Panc1 (cell line): ENCODE measurements at regions not wholly inside any gene's neighbourhood (a gene's known extent, or its start where the extent isn't known, plus 50 kb on each side); places are given as distances from the start of the nearest gene placed in this dataset.

Source experiments
- ATAC-seq: fragments of 200-7000 bp; cut with Tn5 transposase; 2 replicates; pipeline ENCODE4 v1.9.1; 2020; ENCODE audit warnings: mild to moderate bottlenecking, moderate library complexity
- BruUV-seq: library from RNA; stranded (reverse); fragments of 400-500 nt; replicated peaks from 2 replicates; lab custom pipeline; 2021; lab: Mats Ljungman, UMichigan
- CTCF ChIA-PET: fragments of 300-600 bp; sonication (Branson Sonifier 250); formaldehyde crosslinking; loops from one replicate; lab custom pipeline; 2022; ENCODE audit warnings: antibody characterized with exemption; lab: Charles Lee
- POLR2A ChIA-PET: fragments of 300-600 bp; sonication (Branson Sonifier 250); formaldehyde crosslinking; loops from one replicate; lab custom pipeline; 2022; ENCODE audit warnings: antibody characterized with exemption; lab: Charles Lee
- DNase-seq: peaks from one replicate; pipeline ENCODE4 v3.0.0-alpha.2; 2010; ENCODE audit warnings: low read depth, low spot score
- H3K27ac ChIP-seq: 2 replicates; pipeline ENCODE4 v1.5.1; 2011; ENCODE audit warnings: mild to moderate bottlenecking, low read length, inconsistent platforms
- H3K27me3 ChIP-seq: fragments of 200-500 bp; sonication (Bioruptor generic); 2 replicates; pipeline ENCODE4 v1.6.0; 2014; ENCODE audit warnings: low read length, inconsistent platforms; ENCODE audit not compliant: control insufficient read depth, insufficient read depth
- H3K36me3 ChIP-seq: fragments of 200-500 bp; sonication (Bioruptor generic); 2 replicates; pipeline ENCODE4 v1.5.1; 2014; ENCODE audit warnings: inconsistent platforms, mild to moderate bottlenecking, low read length, moderate library complexity; ENCODE audit not compliant: control insufficient read depth, insufficient read depth
- H3K4me1 ChIP-seq: 2 replicates; pipeline ENCODE4 v1.5.1; 2011; ENCODE audit warnings: inconsistent platforms, mild to moderate bottlenecking, low read length, moderate library complexity; ENCODE audit not compliant: control insufficient read depth, insufficient read depth
- H3K4me3 ChIP-seq, 2 experiments: 2 replicates each; pipeline ENCODE4 v1.5.1; 2011 to 2012; ENCODE audit warnings: low read depth in 2 of 2, low read length in 2 of 2, mild to moderate bottlenecking in 2 of 2, inconsistent platforms in 1 of 2, moderate library complexity in 1 of 2
- H3K9me3 ChIP-seq: fragments of 200-500 bp; sonication (Bioruptor generic); 2 replicates; pipeline ENCODE4 v1.5.1; 2014; ENCODE audit warnings: low read depth, mild to moderate bottlenecking, inconsistent platforms, low read length, moderate library complexity; ENCODE audit not compliant: control insufficient read depth, insufficient read depth
- CTCF ChIP-seq: fragments of 450-650 bp; IDR thresholded peaks from 2 replicates; pipeline ENCODE4 v1.5.1; 2017; ENCODE audit warnings: mild to moderate bottlenecking
- POLR2AphosphoS5 ChIP-seq: IDR thresholded peaks from 2 replicates; pipeline ENCODE4 v1.6.1; 2012; ENCODE audit warnings: mild to moderate bottlenecking, low read depth, low read length, moderate library complexity
- REST ChIP-seq, 2 experiments: IDR thresholded peaks; 2 replicates each; pipeline ENCODE4 v1.6.1; 2011 to 2012; ENCODE audit warnings: low read depth in 2 of 2, control low read depth in 1 of 2, low read length in 1 of 2, mild to moderate bottlenecking in 1 of 2, moderate library complexity in 1 of 2; ENCODE audit not compliant: insufficient read depth in 1 of 2
- SIN3A ChIP-seq: IDR thresholded peaks from 2 replicates; pipeline ENCODE4 v1.6.1; 2012; ENCODE audit warnings: low read depth, mild to moderate bottlenecking, low read length, moderate library complexity, borderline replicate concordance; ENCODE audit not compliant: insufficient read depth
- TCF7L2 ChIP-seq: IDR thresholded peaks from 2 replicates; pipeline ENCODE4 v1.6.1; 2011; ENCODE audit warnings: mild to moderate bottlenecking, low read depth, low read length, inconsistent platforms
- in situ Hi-C: cut with HindIII; loops from 2 replicates; pipeline ENCODE4 v1.10.0; 2016; ENCODE audit warnings: low sequenced_read_pairs, low pct_unique_long_range_greater_than_20kb
- intact Hi-C: fragments of 100-400 bp; cut with micrococcal nuclease; formaldehyde crosslinking; loops from one replicate; pipeline ENCODE4 v1.10.0; 2022; ENCODE audit not compliant: unreplicated experiment

- H3K4me1 ChIP-seq = no peaks in the 10 kb centered on the region
- no peak overlapping the region for H3K27ac ChIP-seq
- CTCF ChIA-PET = no interaction called here
- no peak for DNase-seq
- ATAC-seq = no peak
- no peaks in the 10 kb centered on the region for H3K36me3 ChIP-seq
- in situ Hi-C loops = no loop called here
- BruUV-seq = no TSS peak
- TF ChIP-seq SIN3A (no peak), POLR2AphosphoS5 (no peak), CTCF (no peak), REST (IDR thresholded peaks at IDR 0.05; ENCODE audit: insufficient read depth in 1 of 2, low read depth in 2 of 2, low read length in 1 of 2) (no peak), TCF7L2 (no peak)
- no peaks in the 10 kb centered on the region for H3K27me3 ChIP-seq
- no peaks in the 10 kb centered on the region for H3K9me3 ChIP-seq
- intact Hi-C loops = no loop called here
- H3K4me3 ChIP-seq = no peak overlapping the region
- POLR2A ChIA-PET = no interaction called here
These were observed 472.1 kb upstream of the NR3C2 start for GRCh38 chr4:148914301-148914700.

GRCh38 chr4:148903388-148903787 lies 461.2 kb upstream of the NR3C2 start:
- BruUV-seq = no TSS peak
- Histone ChIP-seq H3K4me1 (no peaks in the 10 kb centered on the region), H3K9me3 (no peaks in the 10 kb centered on the region), H3K27me3 (no peaks in the 10 kb centered on the region), H3K4me3 (no peak overlapping the region), H3K27ac (no peak overlapping the region), H3K36me3 (no peaks in the 10 kb centered on the region)
- DNase-seq (no peak), ATAC-seq (no peak)
- intact Hi-C loops (no loop called here), in situ Hi-C loops (no loop called here)
- POLR2A ChIA-PET = no interaction called here
- no peak for TF ChIP-seq REST (IDR thresholded peaks at IDR 0.05; ENCODE audit: insufficient read depth in 1 of 2, low read depth in 2 of 2, low read length in 1 of 2)
- TF ChIP-seq SIN3A = no peak
- no peak for TF ChIP-seq CTCF
- TF ChIP-seq TCF7L2 = no peak
- no peak for TF ChIP-seq POLR2AphosphoS5
- CTCF ChIA-PET = no interaction called here
